Renal pelvis (tissue), 1 donor: ENCODE measurements at regions not wholly inside any gene's neighbourhood (a gene's known extent, or its start where the extent isn't known, plus 50 kb on each side); places are given as distances from the start of the nearest gene placed in this dataset.
"Not testable (repeated sequence)": the region's sequence is repeated elsewhere in the genome, so short reads cannot be mapped to it uniquely, and the experiment has no call there.

Experiments used
- DNase-seq: peaks from one replicate; pipeline ENCODE4 v3.0.0-alpha.2; 2013

DNA sequence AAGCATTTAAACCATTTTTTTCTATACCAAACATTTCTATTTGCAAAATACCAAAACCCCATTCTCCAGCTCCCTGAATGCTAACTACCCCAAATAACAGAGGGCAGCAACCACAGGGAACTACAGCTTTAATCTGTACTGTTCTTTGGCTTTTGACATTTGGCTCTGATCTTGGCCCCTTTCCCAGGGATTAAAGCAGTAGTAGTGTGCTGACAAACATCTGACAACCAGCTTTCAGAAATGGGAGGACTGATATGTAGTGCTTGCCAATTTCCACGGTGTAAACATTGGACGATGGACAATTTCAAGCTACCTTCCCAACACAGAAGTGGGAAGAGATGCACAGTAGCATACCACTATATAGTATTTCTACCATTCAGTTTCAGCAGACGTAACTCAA is 88.4 kb upstream of the TEAD1 start:
- DNase-seq: no peak

DNA sequence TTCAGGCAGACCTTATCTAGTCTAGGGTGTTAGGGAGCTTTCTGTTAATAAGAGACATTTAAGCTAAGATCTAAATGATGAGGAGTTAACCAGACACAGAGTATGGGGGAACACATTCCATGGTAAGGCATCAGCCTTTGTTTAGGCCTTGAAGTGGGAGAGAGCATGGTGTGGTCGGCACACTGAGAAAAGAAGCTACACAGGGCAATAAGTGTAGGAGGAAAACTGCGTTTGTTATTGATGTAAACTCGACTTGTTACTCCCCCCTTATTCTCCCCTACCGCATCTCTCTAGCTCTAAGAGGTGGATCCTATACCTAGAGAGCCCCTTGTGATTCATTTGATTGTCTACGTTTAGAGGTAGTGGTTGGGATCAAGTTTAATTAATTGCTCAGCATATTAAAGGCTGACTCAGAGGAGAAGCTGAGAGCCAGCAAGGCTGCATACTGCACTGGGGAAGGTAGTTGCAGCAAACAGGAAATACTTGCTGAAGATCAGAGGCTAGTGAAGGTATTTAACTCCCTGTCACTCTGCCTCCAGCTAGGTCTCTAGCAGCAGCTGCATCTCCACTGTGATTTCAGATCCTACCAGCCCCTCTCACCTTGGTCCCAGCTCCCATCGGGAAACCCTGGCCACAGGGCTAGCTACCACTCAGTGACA is 86.8 kb upstream of the TEAD1 start:
- no peak for DNase-seq

DNA sequence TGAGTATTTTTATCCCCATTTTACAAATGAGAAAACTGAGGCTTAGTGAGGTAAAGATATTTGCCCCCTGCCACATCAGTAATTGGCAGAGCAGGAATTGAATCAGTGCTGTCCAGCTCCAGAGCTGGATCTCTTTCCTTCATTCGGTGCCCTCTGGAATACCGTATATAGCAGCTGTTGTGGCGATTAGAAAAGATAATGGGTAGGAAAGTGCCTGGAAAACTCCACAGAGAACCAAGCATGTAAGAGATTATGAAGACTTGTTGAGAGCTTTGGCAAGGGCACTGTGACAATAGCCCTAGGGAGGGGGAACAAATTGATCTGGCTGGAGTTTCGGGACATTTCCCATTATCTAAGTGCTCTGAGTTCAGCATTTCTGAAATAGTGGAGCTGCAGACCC is 82.5 kb upstream of the TEAD1 start:
- no peak for DNase-seq

DNA sequence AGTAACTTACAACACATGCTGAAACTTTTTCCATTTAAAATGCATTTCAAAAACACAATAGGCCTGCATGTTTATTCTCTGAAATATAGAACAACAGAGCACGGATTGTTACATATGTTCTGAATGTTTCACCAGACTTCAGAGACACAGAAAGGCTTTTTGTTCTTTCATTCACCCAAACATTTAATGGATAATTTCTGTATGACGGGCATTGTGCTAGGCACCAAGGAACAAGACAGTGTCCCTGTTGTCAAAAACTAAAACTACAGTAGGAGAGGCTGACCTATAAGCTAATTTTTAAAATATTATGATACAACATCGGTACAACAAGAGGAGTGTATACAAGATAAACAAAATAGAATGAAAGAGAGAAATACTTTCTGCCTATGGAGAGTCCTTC is 81.9 kb upstream of the TEAD1 start:
- no peak for DNase-seq

DNA sequence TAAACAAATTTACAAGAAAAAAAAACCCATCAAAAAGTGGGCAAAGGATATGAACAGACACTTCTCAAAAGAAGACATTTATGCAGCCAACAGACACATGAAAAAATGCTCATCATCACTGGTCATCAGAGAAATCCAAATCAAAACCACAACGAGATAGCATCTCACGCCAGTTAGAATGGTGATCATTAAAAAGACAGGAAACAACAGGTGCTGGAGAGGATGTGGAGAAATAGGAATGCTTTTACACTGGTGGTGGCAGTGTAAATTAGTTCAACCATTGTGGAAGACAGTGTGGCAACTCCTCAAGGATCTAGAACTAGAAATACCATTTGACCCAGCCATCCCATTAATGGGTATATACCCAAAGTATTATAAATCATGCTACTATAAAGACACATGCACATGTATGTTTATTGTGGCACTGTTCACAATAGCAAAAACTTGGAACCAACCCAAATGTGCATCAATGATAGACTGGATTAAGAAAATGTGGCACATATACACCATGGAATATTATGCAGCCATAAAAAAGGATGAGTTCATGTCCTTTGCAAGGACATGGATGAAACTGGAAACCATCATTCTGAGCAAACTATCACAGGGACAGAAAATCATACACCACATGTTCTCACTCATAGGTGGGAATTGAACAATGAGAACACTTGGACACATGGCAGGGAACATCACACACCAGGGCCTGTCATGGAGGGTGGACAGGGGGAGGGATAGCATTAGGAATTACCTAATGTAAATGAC is 79.0 kb upstream of the TEAD1 start:
- not testable (repeated sequence) for DNase-seq

DNA sequence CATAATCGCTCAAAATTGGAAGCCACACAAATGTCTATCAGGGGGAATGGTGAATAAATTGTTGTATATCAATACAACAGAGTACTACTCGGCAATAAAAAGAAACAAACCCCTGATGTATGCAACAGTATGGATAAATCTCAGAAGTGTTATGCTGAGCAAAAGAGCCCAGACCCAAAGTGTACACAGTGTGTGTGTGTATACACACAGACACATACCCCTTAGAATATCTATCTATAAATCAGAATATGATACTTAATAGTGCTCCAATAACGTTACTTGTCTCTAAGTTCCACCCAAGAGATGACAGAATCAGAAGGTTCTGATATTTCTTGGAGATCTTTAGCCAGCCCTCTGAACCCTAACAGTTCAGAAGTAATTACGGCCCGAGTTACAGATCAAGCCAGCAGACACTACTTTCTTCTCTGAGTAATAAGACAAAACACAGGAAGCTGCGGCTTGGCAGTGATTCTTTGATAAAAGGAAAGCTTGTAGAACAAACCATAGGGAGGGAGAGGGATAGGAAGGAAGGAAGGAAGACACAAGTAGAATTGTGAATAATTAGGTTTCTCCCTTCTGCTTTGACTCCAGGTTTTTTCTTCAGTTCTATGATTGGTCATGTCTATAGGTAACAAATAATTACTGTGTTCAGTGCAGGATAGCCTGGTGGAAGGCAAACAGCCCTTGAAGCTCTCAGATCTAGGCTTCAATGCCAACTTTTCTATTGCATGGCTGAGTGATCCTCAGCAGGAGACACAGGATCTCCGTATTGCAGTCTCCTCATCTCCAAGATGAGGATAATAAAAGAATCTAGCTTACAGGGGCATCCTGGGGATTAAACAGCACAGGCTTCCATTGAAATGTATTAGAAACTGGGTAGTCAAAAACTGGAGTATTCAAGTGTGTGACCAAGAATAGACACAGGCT is 75.6 kb upstream of the TEAD1 start:
- DNase-seq: no peak

DNA sequence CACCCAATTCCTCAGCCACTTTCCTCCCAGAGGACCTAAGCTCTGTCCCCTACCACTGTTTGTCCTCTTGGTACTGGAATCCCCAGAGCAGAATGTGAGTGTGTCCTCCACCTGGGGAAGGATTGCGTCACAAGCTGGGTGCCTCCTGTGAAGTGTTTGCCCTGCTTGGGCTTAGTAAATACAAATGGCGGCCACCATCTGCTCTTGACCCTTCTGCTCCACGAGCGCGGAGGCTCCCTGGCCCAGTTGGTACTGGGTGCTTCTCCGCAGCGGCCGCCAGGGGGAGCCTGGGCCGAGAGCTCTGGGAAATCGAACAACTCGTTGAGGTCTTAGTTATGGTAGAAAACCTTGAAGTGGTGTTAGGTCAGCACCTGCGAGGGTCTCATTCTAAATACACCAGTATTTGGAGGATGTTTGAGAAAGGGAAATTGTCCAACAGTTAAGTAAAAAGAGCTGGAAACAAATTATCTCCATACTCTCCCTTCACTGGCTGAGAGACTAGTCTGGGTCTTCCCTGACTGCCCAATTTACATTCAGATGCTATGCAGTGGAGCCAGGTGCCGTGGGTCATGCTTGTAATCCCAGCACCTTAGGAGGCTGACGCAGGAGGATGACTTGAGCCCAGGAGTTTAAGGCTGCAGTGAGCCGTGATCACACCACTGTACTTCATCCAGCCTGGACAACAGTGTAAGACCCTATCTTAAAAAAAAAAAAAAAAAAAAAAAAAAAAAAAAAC is 74.6 kb upstream of the TEAD1 start:
- no peak for DNase-seq

DNA sequence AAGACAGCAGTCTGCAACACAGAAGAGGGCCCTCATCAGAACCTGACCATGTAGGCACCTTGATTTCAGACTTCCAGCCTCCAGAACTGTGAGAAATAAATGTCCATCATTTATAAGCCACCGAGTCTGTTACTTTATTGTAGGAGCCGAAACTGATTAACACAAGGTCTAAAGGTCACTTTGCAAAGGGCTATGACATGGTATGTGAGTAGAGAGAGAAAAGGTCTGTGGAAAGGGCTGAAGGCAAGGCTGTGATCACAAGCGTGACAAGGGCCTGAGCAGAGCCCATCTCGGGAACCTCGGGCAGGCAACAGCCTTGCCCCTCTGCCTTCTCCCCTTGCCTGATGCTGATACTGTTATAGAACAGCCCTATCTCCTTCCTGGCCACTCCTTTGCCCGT is 73.4 kb upstream of the TEAD1 start:
- peak; percentile 31 for DNase-seq

DNA sequence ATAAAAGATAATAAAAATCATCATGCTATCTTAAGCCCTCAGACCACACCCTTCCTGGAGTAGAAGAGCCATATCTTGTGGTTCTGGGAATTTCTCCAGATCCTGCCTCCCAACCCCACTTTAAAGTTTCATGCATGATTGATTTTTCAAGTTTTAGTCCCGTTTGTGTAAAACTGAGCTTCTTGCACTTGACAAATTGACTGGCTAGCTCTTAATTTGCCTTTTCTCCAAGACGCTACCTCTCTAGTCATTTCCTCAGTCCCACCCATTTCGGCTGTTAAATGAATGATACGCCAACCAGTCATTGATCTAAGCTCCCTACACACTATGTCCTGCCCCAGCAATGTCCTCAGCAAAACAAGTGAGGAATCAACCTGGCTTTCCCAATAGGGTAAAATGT is 71.8 kb upstream of the TEAD1 start:
- DNase-seq: no peak

DNA sequence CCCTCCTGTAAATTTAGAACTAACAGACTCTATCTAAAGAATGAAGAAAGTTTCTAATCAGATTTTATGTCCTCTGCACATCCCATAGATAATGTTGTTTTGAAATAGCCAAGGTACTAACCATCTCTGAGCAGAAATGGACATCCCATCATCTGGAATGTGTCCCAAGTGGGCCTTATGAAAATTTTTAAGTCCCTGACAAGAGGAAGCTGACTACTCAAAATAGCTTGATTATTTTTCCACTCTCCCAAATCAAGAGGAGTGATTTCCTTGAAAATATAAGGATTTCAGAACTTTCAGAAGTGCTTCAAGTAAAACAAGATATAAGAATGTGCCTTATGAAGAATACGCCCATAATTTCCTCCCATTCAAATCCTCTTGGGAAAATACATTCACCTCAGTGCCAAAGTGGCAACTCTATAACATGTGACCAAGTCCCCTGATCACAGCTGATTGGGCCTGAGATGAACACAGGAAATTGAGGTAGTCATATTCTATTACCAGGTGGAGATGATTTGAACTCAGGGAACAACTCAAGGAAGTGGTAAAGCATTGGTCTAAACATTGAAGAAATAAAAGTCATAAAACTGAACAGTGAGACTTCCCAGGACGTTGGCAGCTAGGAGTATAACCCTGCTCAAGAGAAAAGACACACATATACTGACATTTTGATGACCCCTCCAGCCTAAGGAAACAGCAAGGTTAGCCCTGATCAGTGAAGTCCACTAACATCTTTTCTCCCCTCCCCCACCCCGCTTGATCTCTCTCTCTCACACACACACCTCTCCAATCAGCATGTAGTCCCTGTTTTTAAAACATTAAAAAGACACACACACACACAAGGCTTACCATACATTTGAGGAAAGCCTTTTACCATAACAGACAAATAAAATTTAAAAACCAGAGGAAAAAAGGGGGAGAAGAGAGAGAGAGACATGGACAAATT is 70.8 kb upstream of the TEAD1 start:
- DNase-seq: no peak

DNA sequence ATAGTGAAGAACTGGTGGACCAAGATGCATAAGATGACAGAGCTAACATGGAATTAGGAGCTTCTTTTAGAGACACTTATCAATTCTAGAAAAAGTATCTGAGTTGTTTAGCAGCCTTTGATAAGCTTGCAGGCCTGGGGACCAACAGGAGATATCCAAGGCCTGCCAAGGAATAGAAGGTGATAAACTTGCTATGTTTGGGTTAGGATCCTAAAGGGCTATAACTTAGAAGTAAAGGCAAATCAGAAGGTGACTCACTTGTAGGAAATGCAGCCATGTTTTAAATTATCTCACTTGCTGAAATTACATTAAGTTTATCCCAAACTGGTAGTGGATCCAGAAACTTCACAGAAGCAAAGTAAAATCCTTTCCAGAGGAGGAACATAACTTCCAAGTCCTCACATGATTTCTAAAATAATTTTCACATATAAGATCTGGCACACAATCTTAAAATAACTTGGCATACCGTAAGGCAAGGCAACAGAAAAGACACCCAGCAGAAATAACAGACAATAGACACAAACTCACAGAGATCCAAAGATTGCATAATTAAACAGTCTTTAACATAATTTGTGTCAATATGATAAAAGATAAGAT is 69.6 kb upstream of the TEAD1 start:
- DNase-seq: no peak

DNA sequence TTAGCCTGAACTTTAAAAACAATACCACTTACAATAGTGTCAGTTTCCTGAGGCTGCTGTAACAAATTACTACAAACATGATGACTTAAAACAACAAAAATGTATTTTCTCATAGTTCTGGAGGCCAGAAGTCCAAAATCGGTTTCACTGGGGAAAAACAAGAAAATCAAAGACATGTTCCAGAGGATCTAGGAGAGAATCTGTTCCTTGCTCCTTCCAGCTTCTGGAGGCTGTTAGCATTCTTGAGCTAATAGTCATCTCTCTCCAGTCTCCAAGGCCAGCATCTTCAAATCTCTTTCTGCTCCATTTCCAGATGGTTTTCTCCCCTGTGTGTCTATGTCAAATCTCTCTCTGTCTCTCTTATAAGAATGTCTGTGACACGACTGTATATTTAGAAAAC is 67.6 kb upstream of the TEAD1 start:
- DNase-seq: no peak

DNA sequence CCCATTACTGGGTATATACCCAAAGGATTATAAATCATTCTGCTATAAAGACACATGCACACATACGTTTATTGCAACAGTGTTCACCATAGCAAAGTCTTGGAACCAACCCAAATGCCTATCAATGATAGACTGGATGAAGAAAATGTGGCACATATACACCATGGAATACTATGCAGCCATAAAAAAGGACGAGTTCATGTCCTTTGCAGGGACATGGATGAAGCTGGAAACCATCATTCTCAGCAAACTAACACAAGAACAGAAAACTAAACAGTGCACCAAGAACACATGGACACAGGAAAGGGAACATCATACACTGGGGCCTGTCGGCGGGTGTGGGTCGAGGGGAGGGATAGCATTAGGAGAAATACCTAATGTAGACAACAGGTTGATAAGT is 65.5 kb upstream of the TEAD1 start:
- DNase-seq: not testable (repeated sequence)

DNA sequence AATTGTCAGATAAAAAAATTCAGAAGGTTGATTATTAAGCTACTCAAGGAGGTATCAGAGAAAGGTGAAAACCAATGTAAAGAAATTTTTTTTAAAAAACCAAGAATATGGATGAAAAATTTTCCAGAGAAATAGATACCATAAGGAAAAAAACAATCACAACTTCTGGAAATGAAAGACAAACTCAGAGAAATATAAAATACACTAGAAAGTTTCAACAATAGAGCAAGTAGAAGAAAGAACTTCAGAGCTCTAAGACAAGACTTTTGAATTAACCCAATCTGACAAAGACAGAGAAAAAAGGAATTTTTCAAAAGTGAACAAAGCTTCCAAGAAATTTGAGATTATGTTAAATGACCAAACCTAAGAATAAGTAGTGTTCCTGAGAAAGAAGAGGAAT is 62.9 kb upstream of the TEAD1 start:
- no peak for DNase-seq

DNA sequence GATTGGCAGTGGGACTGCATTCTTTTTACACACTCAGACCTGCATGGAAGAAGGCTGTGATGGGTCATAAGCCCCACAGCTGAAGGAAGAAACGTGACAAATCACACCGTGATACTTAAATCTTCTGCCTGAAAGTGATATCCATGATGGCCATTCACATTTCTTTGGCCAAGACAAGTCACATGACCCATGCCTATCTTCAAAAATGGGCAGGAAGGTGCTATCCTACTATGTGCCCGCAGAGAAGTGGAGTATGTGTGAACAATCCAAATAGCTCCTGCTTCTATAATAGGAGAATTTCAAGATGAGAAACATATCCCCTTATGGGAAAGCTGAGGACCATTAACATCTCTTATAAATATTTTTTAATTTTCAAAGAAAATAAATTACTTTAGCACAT is 56.6 kb upstream of the TEAD1 start:
- DNase-seq: no peak

DNA sequence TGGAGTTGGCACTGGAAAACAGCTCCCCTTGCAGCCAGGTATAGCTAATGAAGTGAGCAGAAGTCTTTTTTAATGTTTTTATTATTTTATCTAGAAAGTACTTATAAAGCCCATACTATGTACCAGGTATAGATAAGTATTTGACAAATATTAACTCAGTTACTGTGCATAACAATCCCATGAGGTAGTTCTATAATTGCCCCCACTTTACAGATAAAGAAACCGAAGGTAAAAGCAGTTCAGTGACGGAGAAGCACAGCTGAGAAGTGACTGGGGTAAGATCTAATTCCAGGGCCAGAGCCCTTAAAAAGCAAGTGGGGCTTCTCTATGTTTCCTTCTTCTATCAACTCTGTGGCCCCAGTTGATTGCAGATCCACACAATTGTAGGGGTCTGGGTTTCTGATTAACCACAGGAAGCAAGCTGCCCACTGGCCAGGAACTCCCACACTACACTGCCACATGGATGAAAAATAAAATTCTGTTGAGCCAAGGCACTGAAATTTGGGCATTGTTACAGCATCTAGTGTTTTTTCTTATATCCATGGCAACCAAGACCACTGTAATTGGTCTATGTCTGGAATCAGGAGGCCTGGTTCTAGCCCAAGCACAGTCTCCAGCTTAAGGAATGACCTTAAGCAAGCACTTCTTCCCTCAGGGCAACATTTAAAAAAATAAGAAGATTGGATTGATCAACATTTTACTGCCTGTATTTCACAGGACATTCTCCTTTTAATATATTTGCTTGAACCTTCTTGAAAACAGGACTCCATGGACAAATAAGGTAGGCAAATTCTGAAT is 55.3 kb upstream of the TEAD1 start:
- no peak for DNase-seq

DNA sequence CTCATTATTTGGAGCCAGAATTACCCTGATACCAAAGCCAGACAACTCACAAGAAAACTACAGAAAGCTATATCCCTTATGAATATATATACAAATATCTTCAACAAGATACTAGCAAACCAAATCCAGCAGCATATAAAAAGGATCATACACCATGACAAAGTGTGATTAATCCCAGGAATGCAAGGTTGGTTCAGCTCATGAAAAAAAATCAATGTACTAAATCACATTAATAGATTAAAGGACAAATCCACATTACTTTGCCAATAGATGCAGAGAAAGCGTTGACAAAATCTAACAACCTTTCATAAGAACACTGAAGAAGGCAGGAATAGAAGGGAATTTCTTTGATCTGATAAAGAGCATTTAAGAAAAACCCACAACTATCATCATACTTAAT is 50.4 kb upstream of the TEAD1 start:
- DNase-seq: no peak
